GM19099 (cell line): ENCODE measurements at regions not wholly inside any gene's neighbourhood (a gene's known extent, or its start where the extent isn't known, plus 50 kb on each side); places are given as distances from the start of the nearest gene placed in this dataset.

Experiments
- POLR2A ChIP-seq: IDR thresholded peaks from 3 replicates; pipeline ENCODE4 v1.6.1; 2011; ENCODE audit warnings: low read depth; ENCODE audit not compliant: insufficient read length; ENCODE audit errors: extremely low read depth

DNA sequence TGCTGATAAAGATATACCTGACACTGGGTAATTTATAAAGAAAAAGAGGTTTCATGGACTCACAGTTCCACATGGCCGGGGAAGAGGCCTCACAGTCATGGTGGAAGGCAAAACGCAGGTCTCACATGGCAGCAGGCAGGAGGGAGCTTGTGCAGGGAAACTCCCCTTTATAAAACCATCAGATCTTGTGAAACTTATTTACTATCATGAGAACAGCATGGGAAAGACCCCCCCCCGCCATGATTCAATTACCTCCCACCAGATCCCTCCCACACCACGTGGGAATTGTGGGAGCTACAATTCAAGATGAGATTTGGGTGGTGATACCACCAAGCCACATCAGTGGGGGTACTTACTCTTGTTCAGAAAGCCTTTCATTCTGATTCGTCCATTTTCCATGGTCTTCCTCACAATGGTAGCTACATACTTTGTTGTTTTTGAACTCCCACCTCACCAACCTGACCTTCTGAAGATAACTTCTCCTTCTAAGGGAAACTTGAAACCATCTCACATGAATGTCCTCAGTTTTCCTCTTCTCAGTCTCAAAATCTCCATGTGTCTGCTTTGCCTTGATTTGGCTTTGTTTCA lies 275.6 kb upstream of the PROK2 start:
- TF ChIP-seq POLR2A = no peak

DNA sequence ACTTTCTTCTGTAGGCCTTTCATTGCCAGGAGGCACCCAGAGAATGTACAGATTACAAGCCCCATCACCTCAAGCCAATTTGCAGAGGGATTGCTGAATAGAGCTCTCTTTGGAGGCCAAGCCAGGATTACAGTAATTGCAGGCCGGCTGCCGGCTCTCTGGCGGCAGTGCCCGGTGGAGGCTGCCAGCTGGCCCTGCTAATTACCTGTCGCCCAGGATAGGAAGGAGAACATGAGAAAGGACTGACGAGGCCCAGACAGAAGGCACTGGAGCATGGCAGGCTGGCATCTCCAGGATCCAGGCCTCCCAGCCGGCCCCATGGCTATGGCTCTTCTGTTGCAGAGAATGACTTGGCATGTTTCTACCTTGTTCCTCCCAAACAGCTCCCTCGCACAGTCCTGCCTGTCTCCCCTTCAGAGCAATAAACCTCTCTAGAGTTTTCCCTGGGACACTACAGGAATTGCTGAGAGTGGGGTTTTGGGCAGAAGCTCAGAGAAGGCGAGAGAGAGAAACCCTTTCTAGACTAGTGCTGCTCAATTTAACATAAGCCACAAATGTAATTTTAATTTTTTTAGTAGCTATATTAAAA lies 273.6 kb upstream of the PROK2 start:
- TF ChIP-seq POLR2A = no peak

DNA sequence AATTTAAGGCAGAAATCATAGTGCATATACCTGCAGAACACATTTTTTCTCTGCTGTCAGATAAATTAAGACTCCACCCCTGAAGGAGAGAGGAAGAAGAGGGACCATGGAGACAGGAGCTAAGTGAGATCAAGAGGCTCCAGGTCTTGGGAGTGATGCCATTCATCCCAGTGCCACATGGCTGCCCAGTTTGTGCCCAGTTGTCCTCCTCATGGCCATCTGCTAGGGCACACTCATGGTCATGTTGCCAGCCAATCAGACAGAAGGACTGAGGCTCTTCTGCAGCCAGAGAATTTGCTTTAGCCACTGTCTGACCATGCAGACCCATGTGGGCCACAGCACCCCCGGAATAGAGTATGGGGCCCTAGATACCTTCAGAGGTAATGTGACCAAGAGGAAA lies 270.5 kb upstream of the PROK2 start:
- TF ChIP-seq POLR2A = no peak

DNA sequence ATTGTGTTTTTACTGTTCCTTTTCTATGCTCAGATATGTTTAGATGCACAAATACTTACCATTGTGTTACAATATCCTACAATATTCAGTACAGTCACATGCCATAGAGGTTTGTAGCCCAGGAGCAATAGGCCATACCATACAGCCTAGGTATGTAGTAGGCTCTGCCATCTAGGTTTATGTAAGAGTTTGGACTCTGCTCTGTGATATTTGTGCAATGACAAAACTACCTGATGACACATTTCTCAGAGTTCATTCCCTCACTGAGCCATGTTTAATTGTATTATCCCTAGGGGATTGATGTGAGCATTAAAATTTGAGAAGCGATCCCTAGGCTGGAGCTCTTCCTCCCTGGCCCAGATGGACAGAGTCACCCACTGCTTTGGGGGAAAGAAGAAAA lies 270.0 kb upstream of the PROK2 start:
- no peak for TF ChIP-seq POLR2A

DNA sequence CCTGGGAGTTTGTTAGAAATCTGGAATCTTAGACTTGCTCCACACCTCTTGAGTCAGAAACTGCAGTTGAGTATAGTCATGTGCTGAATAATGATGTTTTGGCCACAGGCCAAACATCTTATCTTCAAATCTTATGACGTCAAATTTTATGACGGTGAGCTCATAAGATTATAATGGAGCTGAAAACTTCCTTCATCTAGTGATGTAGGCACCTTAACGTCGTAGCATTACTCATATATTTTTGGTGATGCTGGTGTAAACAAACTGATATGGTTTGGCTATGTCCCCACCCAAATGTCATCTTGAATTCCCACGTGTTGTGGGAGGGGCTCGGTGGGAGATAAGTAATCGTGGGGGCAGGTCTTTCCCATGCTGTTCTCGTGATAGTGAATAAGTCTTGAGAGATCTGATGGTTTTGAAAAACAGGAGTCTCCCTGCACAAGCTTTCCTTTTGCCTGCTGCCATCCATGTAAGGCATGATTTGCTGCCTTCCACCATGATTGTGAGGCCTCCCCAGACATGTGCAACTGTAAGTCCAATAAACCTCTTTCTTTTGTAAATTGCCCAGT lies 268.0 kb upstream of the PROK2 start:
- no peak for TF ChIP-seq POLR2A

DNA sequence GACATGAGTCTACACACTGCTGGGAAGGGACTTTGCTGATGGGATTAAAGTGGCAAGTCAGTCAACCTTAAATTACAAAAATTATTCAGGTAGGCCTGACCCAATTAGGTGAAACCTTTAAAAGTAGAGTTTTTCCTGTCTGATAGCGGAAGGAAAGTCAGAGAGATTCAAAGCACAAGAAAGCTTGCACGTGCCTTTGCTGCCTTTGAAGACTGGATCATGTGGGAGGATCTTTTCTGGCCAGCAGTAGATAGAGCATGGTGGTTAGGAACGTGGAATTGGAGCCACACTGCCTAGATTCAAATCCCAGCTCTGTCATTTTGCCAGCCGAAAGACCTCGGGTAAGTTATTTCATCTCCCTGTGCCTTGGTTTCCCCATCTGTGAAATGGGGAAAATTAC lies 265.8 kb upstream of the PROK2 start:
- TF ChIP-seq POLR2A = no peak

DNA sequence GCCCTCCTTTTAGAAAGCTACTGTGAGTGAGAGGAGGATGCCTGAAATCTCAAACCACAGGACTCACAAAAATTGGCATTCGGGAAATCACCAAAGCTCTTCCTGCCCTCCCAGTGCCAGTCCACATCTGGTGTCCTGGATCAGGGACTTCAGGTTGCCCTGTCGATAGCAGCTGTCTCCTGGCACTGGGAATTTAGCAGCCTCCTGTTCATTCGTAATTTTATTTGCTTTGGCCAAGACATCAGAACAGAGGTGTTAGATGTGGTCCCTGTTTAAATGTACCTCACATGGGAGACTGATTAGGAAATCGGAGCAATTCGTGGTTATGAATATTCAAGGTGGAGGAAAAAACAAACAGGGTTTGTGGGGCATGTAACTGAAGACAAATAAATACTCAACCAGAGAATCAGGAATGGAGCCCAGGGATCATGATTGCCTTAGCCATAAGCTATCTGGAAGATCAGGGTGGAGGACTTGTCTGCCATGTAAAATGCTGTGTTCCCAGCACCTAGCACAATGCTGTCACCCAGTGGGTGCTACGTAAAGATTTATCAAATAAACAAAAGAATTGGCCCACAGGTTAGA lies 265.2 kb upstream of the PROK2 start:
- no peak for TF ChIP-seq POLR2A

DNA sequence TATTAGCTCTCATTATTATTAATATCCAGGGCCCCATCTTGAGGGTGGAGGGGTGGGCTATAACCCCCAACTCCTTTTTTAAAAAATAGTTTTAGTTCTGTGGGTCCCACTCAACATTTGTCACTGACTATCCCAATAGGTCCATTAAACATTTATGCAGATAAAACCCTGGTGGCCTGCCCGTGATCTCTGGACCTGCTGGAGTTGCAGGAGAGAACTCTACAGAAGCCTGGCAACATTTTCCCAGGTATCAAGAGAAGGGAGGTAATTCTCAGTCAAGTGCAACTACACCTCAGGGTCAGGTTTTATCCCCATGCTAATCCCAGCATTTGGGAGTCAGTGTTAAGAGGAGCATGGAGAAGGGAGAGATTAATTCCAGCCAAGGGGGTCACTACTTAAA lies 264.4 kb upstream of the PROK2 start:
- no peak for TF ChIP-seq POLR2A

DNA sequence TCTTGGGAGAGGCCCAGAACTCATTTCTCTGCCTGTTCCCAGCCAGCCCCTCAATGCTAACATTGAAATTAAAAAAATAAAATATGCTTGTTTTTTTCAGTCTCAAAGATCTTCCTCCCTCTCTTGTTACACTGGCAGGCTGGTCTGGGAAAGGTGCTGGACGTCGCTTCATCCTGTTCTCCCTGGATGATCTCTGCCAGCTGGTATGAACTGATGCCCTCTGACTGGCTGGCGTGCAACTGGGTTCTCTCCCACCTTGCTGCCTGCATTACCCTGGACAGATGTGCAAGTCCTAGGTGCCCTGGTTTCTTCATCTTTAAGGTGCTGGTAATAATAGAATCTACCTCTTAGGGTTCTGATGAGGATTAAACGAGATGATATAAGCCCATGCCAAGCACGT lies 263.9 kb upstream of the PROK2 start:
- TF ChIP-seq POLR2A = no peak

DNA sequence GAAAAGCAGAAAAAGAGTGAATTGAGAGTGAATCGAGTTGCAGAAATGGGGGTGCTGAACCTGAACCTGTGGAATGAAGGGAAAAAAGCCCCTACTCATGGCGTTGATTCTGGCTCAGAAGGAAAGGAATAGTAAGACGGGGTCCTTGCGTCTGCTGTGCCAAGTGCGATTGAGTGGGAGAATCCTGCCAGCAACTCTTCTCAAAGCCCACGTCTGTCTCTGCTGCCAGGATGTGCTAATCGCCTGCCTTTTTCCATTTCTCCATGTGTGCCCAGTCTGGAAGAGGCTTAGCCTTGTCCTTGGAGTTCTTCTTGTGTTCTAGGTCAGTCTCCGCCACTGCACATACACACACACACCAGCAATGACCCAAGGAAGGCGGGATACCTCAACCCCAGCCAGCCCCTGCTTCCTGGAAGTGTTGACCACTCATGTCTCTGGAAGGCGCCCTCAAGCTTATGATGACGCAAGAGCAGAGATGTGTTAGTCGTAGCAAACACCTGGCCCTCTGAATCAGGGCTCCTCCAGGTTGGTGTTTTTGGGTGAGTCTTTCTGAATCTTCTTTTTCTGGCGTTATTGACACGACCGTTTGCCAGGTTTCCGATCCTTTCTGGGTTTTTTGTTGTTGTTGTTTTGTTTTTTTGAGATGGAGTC lies 262.4 kb upstream of the PROK2 start:
- no peak for TF ChIP-seq POLR2A

DNA sequence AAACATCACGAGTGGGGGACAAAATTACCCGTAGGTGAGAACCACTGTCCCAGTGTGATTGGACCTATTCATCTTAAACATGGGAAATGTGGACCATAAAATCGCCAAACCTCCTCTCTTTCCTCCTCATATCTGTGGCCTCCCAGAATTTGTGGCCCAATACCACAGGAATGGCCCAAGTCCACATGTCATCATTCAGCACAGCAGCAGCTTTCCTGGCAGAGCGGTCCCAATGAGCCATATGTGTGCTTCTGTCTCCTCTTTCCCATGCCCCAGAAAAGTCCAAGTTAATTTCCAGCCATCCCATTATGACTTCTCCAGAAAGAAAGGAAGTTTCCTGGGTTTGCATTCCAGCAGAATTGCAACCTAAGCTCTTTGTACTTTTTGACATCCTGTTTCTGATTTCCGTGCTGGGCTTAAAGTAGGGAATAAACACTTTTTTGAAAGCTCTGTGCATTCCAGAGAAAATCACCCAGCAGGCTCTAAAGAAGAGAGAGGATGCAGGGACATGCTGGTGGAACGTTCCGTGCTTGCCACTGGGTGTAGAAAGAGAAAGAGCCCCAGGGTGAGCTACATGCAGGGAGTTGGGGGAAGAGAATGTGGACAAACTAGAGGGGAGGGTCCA lies 259.4 kb upstream of the PROK2 start:
- no peak for TF ChIP-seq POLR2A

DNA sequence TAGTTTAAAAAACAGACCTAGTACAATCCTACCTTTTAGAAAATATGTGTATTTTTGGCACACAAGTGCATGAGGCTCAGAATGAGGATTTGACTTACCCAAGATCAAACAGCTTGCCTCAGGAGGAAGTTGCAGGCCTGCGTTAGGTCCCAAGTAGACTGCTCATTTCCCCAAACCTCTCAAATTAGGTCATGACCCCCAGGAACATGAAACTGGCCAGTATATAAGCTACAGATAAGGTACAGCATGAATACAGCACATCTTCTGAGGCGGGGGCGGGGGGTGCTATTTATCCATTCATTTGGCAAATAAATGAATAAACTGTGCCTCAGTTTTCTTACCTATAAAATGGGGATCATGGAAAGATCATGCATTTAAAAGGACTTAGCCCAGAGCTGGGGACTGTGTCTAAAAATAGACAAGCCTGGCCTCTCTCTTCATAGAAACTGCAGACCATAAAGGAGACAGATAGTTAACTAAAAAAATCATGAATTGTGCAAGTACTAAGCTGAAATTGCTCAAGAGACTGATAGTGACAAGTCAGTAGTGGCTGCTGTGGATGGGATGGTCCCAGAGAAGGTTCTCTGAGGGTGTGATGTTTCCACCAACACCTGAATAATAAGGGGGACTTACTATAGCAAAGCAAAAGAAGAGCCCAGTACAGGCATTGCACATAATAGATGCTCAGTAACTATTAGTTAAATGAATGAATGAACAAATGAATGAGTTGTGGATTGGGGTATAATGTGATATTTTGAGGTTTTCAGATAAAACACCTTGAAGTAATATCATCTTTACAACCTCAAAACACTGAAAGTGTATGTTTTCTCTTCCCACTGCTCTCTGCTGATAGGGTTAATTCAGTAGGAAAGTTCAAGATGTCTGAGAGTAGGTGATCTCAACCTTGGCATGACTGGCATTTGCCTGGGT lies 258.5 kb upstream of the PROK2 start:
- no peak for TF ChIP-seq POLR2A

DNA sequence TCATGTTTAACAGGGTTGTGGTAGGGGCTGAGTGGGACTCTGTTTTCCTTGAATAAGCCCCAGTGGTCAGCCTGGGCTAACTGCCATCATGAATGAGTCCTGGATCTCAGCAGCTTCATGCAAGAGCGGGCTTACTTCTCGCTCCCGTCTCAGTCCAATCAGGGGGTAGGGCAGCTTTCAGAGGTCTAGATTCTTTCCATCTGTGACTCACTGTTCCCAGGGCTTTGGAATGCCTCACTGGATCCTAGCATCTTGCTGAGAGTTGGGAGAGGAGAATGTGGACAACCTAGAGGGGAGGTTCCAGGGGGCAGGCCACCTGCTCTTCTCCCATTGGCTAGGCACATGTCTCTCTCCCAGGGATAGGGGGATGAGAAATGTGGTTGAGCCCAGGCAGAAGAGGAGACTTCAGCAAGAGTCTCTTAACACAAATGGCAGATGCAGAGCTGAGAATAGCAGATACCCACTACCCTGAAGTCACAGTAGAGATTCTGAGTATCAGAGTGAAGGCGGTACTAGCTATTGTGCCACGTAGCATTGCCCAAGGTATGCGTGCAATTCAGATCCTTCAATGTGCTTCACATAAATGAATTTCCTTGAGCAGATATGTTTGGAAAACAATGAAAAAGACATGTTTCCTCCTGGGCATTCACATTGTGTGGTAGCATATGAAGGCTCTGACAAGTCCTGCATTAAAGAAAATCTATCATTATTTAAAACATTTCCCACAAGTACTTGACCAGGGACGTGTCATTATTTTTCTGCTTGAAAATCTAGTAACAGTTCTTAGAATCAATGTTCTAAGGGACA lies 257.7 kb upstream of the PROK2 start:
- TF ChIP-seq POLR2A = no peak

DNA sequence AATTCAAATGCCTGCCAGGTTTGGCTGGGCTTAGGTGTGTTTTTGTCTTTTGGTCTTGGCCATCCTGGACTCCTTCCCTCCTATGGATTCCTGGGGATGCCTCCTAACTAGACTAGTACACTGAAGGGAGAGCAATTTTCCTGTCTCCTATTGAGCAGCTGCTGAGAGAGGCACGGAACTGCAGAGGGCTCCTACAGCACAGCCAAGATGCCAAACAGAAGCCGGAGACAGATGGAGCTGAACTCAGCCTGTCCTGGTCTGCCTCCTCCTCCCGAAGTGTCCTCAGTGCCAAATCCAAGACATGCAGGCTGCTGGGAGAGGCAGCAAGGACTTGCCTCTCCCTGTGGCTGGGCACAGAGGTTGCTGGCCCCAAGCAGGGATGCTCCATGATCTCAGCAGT lies 256.6 kb upstream of the PROK2 start:
- no peak for TF ChIP-seq POLR2A
